ENCODE measurements at regions not wholly inside any gene's neighbourhood (a gene's known extent, or its start where the extent isn't known, plus 50 kb on each side); places are given as distances from the start of the nearest gene placed in this dataset.

DNA sequence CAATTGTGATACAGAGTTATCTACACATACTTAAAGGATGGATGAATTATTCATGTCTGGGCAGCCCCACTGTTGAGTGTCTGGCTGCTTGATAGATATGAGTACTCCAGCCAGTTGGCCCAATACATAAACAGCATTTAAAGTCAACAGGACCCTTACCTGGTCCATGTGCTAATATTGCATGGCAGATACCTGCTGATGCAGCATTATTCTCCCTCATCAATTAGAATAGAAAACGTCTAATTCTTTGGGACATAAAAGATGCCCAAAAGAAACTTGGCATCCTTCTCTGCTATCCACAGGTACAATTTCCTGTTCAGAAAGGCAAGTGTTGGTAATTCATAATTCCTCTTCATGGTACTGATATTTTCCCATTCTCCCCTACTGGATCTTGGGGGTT lies 550.8 kb downstream of the TFAP2B start:
- Histone ChIP-seq H3K27me3 (ENCODE audit: control insufficient read depth, insufficient read depth, low read length) (no peaks in the 10 kb centered on the region), H3K4me3 (ENCODE audit: low read length in 3 of 3) (no peak overlapping the region), H3K36me3 (ENCODE audit: control insufficient read depth in 2 of 3, insufficient read depth in 3 of 3, low read length in 3 of 3) (no peaks in the 10 kb centered on the region), H3K9ac (ENCODE audit: low read length in 3 of 3) (no peak overlapping the region), H3K9me3 (ENCODE audit: control insufficient read depth in 2 of 3, insufficient read depth in 1 of 3, low read length in 3 of 3) (no peaks in the 10 kb centered on the region), H3K4me1 (ENCODE audit: control insufficient read depth in 2 of 3, insufficient read depth in 2 of 3, low read depth in 1 of 3, low read length in 3 of 3) (no peaks in the 10 kb centered on the region), H3K27ac (ENCODE audit: low read depth in 2 of 2, low read length in 2 of 2) (no peak overlapping the region)
- TF ChIP-seq, protein P1, sequence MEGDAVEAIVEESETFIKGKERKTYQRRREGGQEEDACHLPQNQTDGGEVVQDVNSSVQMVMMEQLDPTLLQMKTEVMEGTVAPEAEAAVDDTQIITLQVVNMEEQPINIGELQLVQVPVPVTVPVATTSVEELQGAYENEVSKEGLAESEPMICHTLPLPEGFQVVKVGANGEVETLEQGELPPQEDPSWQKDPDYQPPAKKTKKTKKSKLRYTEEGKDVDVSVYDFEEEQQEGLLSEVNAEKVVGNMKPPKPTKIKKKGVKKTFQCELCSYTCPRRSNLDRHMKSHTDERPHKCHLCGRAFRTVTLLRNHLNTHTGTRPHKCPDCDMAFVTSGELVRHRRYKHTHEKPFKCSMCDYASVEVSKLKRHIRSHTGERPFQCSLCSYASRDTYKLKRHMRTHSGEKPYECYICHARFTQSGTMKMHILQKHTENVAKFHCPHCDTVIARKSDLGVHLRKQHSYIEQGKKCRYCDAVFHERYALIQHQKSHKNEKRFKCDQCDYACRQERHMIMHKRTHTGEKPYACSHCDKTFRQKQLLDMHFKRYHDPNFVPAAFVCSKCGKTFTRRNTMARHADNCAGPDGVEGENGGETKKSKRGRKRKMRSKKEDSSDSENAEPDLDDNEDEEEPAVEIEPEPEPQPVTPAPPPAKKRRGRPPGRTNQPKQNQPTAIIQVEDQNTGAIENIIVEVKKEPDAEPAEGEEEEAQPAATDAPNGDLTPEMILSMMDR (IDR thresholded peaks at IDR 0.05; ENCODE audit: borderline replicate concordance, extremely low read depth, insufficient read depth): no peak
- intact Hi-C loops (cut with DNase I): no loop called here
- FAIRE-seq (no peak), DNase-seq (no peak)

GRCh38 chr6:51382847-51383246 lies 564.2 kb downstream of the TFAP2B start:
- no peak overlapping the region for H3K27ac ChIP-seq (ENCODE audit: low read depth in 2 of 2, low read length in 2 of 2)
- no peaks in the 10 kb centered on the region for H3K4me1 ChIP-seq (ENCODE audit: control insufficient read depth in 2 of 3, insufficient read depth in 2 of 3, low read depth in 1 of 3, low read length in 3 of 3)
- H3K9ac ChIP-seq (ENCODE audit: low read length in 3 of 3): no peak overlapping the region
- no peak overlapping the region for H3K4me3 ChIP-seq (ENCODE audit: low read length in 3 of 3)
- peak in 1 of 5 donors; percentile 18 for DNase-seq
- intact Hi-C loops (cut with DNase I): no loop called here
- no peaks in the 10 kb centered on the region for H3K27me3 ChIP-seq (ENCODE audit: control insufficient read depth, insufficient read depth, low read length)
- TF ChIP-seq, protein P1 (IDR thresholded peaks at IDR 0.05; ENCODE audit: borderline replicate concordance, extremely low read depth, insufficient read depth): no peak
- no peaks in the 10 kb centered on the region for H3K9me3 ChIP-seq (ENCODE audit: control insufficient read depth in 2 of 3, insufficient read depth in 1 of 3, low read length in 3 of 3)
- H3K36me3 ChIP-seq (ENCODE audit: control insufficient read depth in 2 of 3, insufficient read depth in 3 of 3, low read length in 3 of 3): no peaks in the 10 kb centered on the region
- FAIRE-seq: no peak

GRCh38 chr6:51384736-51385135 lies 566.1 kb downstream of the TFAP2B start:
- TF ChIP-seq, protein P1 (IDR thresholded peaks at IDR 0.05; ENCODE audit: borderline replicate concordance, extremely low read depth, insufficient read depth): no peak
- no peaks in the 10 kb centered on the region for H3K9me3 ChIP-seq (ENCODE audit: control insufficient read depth in 2 of 3, insufficient read depth in 1 of 3, low read length in 3 of 3)
- no peak overlapping the region for H3K27ac ChIP-seq (ENCODE audit: low read depth in 2 of 2, low read length in 2 of 2)
- intact Hi-C loops (cut with DNase I): no loop called here
- no peaks in the 10 kb centered on the region for H3K27me3 ChIP-seq (ENCODE audit: control insufficient read depth, insufficient read depth, low read length)
- no peaks in the 10 kb centered on the region for H3K4me1 ChIP-seq (ENCODE audit: control insufficient read depth in 2 of 3, insufficient read depth in 2 of 3, low read depth in 1 of 3, low read length in 3 of 3)
- DNase-seq (no peak), FAIRE-seq (no peak)
- no peak overlapping the region for H3K4me3 ChIP-seq (ENCODE audit: low read length in 3 of 3)
- H3K9ac ChIP-seq (ENCODE audit: low read length in 3 of 3): no peak overlapping the region
- no peaks in the 10 kb centered on the region for H3K36me3 ChIP-seq (ENCODE audit: control insufficient read depth in 2 of 3, insufficient read depth in 3 of 3, low read length in 3 of 3)

GRCh38 chr6:51386347-51386836 lies 567.7 kb downstream of the TFAP2B start:
- Histone ChIP-seq H3K27ac (ENCODE audit: low read depth in 2 of 2, low read length in 2 of 2) (no peak overlapping the region), H3K4me3 (ENCODE audit: low read length in 3 of 3) (no peak overlapping the region), H3K36me3 (ENCODE audit: control insufficient read depth in 2 of 3, insufficient read depth in 3 of 3, low read length in 3 of 3) (no peaks in the 10 kb centered on the region), H3K27me3 (ENCODE audit: control insufficient read depth, insufficient read depth, low read length) (no peaks in the 10 kb centered on the region), H3K4me1 (ENCODE audit: control insufficient read depth in 2 of 3, insufficient read depth in 2 of 3, low read depth in 1 of 3, low read length in 3 of 3) (no peaks in the 10 kb centered on the region), H3K9me3 (ENCODE audit: control insufficient read depth in 2 of 3, insufficient read depth in 1 of 3, low read length in 3 of 3) (no peaks in the 10 kb centered on the region), H3K9ac (ENCODE audit: low read length in 3 of 3) (no peak overlapping the region)
- FAIRE-seq (no peak), DNase-seq (no peak)
- intact Hi-C loops (cut with DNase I): no loop called here
- TF ChIP-seq, protein P1 (IDR thresholded peaks at IDR 0.05; ENCODE audit: borderline replicate concordance, extremely low read depth, insufficient read depth): no peak

Measured in kidney (tissue), 13 donors.